Lower leg skin (tissue), 3 donors: ENCODE measurements at regions not wholly inside any gene's neighbourhood (a gene's known extent, or its start where the extent isn't known, plus 50 kb on each side); places are given as distances from the start of the nearest gene placed in this dataset.

Experiments
- POLR2A ChIP-seq, 2 donors: fragments of 450-650 bp; IDR thresholded peaks; one replicate each; pipeline ENCODE4 v1.6.1; 2016 to 2017; ENCODE audit warnings: antibody characterized with exemption in 2 of 2, mild to moderate bottlenecking in 1 of 2, moderate library complexity in 1 of 2
- TF ChIP-seq, protein P1 (sequence below), 3 donors: fragments of 450-650 bp; IDR thresholded peaks; one replicate each; pipeline ENCODE4 v1.5.1; 2016; ENCODE audit warnings: antibody characterized with exemption in 3 of 3, mild to moderate bottlenecking in 3 of 3, moderate library complexity in 2 of 3

GRCh38 chr13:111946214-111946613 is 120.7 kb upstream of the SOX1 start:
- TF ChIP-seq, protein P1, sequence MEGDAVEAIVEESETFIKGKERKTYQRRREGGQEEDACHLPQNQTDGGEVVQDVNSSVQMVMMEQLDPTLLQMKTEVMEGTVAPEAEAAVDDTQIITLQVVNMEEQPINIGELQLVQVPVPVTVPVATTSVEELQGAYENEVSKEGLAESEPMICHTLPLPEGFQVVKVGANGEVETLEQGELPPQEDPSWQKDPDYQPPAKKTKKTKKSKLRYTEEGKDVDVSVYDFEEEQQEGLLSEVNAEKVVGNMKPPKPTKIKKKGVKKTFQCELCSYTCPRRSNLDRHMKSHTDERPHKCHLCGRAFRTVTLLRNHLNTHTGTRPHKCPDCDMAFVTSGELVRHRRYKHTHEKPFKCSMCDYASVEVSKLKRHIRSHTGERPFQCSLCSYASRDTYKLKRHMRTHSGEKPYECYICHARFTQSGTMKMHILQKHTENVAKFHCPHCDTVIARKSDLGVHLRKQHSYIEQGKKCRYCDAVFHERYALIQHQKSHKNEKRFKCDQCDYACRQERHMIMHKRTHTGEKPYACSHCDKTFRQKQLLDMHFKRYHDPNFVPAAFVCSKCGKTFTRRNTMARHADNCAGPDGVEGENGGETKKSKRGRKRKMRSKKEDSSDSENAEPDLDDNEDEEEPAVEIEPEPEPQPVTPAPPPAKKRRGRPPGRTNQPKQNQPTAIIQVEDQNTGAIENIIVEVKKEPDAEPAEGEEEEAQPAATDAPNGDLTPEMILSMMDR (IDR thresholded peaks at IDR 0.05), result no peak
- no peak for TF ChIP-seq POLR2A (IDR thresholded peaks at IDR 0.05)
